T47D (cell line): ENCODE measurements at regions not wholly inside any gene's neighbourhood (a gene's known extent, or its start where the extent isn't known, plus 50 kb on each side); places are given as distances from the start of the nearest gene placed in this dataset.
"Not testable (repeated sequence)": the region's sequence is repeated elsewhere in the genome, so short reads cannot be mapped to it uniquely, and the experiment has no call there.

ENCODE experiments used
- DNase-seq, 2 experiments: peaks; one replicate each; pipeline versions ENCODE4 v3.0.0 to v3.0.0-alpha.2; 2011 to 2012; ENCODE audit warnings: low read depth in 1 of 2, low spot score in 1 of 2
- JUND ChIP-seq: IDR thresholded peaks from 2 replicates; pipeline ENCODE4 v1.6.1; 2012; ENCODE audit warnings: low read depth
- in situ Hi-C: cut with HindIII; loops from 2 replicates; pipeline ENCODE4 v1.10.0; 2016; ENCODE audit warnings: low sequenced_read_pairs, low pct_unique_long_range_greater_than_20kb

- no peak for TF ChIP-seq JUND
- DNase-seq: no peak
- in situ Hi-C loops: no loop called here
Observed at GRCh38 chr18:64674694-64675093, 525.8 kb upstream of the LINC00305 start.

- DNase-seq, in situ Hi-C loops: not testable (repeated sequence)
Observed at GRCh38 chr18:64671293-64671692, 522.4 kb upstream of the LINC00305 start.

- DNase-seq: no peak
- in situ Hi-C loops: no loop called here
- no peak for TF ChIP-seq JUND
Observed at GRCh38 chr18:64668461-64668962, 519.6 kb upstream of the LINC00305 start.

- in situ Hi-C loops: no loop called here
- no peak for TF ChIP-seq JUND
- DNase-seq: no peak
Observed at GRCh38 chr18:64663086-64663485, 514.2 kb upstream of the LINC00305 start.

- TF ChIP-seq JUND: no peak
- in situ Hi-C loops: no loop called here
- peak in 1 of 2 experiments; percentile 30 for DNase-seq
Observed at GRCh38 chr18:64659196-64659595, 510.3 kb upstream of the LINC00305 start.

GRCh38 chr18:64653068-64653467 is 504.2 kb upstream of the LINC00305 start:
- no peak for DNase-seq
- TF ChIP-seq JUND: no peak
- in situ Hi-C loops: no loop called here

GRCh38 chr18:64650068-64650467 is 501.2 kb upstream of the LINC00305 start:
- DNase-seq: no peak
- in situ Hi-C loops: no loop called here
- TF ChIP-seq JUND: no peak

GRCh38 chr18:64645753-64646152 is 496.9 kb upstream of the LINC00305 start:
- TF ChIP-seq JUND: no peak
- no peak for DNase-seq
- in situ Hi-C loops: no loop called here

- in situ Hi-C loops: no loop called here
- no peak for DNase-seq
- no peak for TF ChIP-seq JUND
Observed at GRCh38 chr18:64639536-64639935, 490.6 kb upstream of the LINC00305 start.

- in situ Hi-C loops: no loop called here
- DNase-seq: no peak
- TF ChIP-seq JUND: no peak
Observed at GRCh38 chr18:64620971-64621560, 472.2 kb upstream of the LINC00305 start.

- in situ Hi-C loops: no loop called here
- DNase-seq: no peak
- no peak for TF ChIP-seq JUND
Observed at GRCh38 chr18:64618390-64618789, 469.5 kb upstream of the LINC00305 start.

GRCh38 chr18:64615021-64615420 is 466.1 kb upstream of the LINC00305 start:
- in situ Hi-C loops: no loop called here
- no peak for DNase-seq

GRCh38 chr18:64614446-64614845 is 465.6 kb upstream of the LINC00305 start:
- no peak for TF ChIP-seq JUND
- in situ Hi-C loops: no loop called here

More at GRCh38 chr18:64615021-64615420, 466.1 kb upstream of the LINC00305 start:
- TF ChIP-seq JUND: no peak

GRCh38 chr18:64592246-64592645 is 443.4 kb upstream of the LINC00305 start:
- in situ Hi-C loops: no loop called here
- DNase-seq: no peak
- TF ChIP-seq JUND: no peak

More at GRCh38 chr18:64614446-64614845, 465.6 kb upstream of the LINC00305 start:
- DNase-seq: no peak
